SH-SY5Y (cell line): ENCODE measurements at regions not wholly inside any gene's neighbourhood (a gene's known extent, or its start where the extent isn't known, plus 50 kb on each side); places are given as distances from the start of the nearest gene placed in this dataset.

Experiments used
- GATA2 ChIP-seq: IDR thresholded peaks from 2 replicates; pipeline ENCODE4 v1.6.1; 2011; ENCODE audit warnings: mild to moderate bottlenecking, low read depth, low read length
- GATA3 ChIP-seq: IDR thresholded peaks from 2 replicates; pipeline ENCODE4 v1.6.1; 2011; ENCODE audit warnings: low read depth, mild to moderate bottlenecking, low read length, moderate library complexity

GRCh38 chr10:107733328-107734130, 569.0 kb upstream of the SORCS1 start:
- no peak for TF ChIP-seq GATA2

- no peak for TF ChIP-seq GATA2
- no peak for TF ChIP-seq GATA3
These were observed 567.5 kb upstream of the SORCS1 start for GRCh38 chr10:107732045-107732444.

- no peak for TF ChIP-seq GATA2
- no peak for TF ChIP-seq GATA3
These were observed 564.3 kb upstream of the SORCS1 start for GRCh38 chr10:107728807-107729206.

- TF ChIP-seq GATA3, result no peak
- TF ChIP-seq GATA2, result no peak
These were observed 563.3 kb upstream of the SORCS1 start for GRCh38 chr10:107727767-107728317.

- TF ChIP-seq GATA3, result no peak
- no peak for TF ChIP-seq GATA2
These were observed 554.4 kb upstream of the SORCS1 start for GRCh38 chr10:107718864-107719263.

GRCh38 chr10:107717046-107717445, 552.5 kb upstream of the SORCS1 start:
- TF ChIP-seq GATA2 (no peak), GATA3 (no peak)

GRCh38 chr10:107715565-107715964, 551.1 kb upstream of the SORCS1 start:
- TF ChIP-seq GATA2, result no peak
- no peak for TF ChIP-seq GATA3

GRCh38 chr10:107708981-107709380, 544.5 kb upstream of the SORCS1 start:
- TF ChIP-seq GATA3, result no peak

GRCh38 chr10:107706096-107706725, 541.7 kb upstream of the SORCS1 start:
- TF ChIP-seq GATA3 (no peak), GATA2 (no peak)

- TF ChIP-seq GATA3 (no peak), GATA2 (no peak)
These were observed 537.4 kb upstream of the SORCS1 start for GRCh38 chr10:107701943-107702342.

GRCh38 chr10:107692072-107692471, 527.6 kb upstream of the SORCS1 start:
- TF ChIP-seq GATA3 (no peak), GATA2 (no peak)

GRCh38 chr10:107689323-107689722, 524.8 kb upstream of the SORCS1 start:
- TF ChIP-seq GATA2 (no peak), GATA3 (no peak)

- TF ChIP-seq GATA3 (no peak), GATA2 (no peak)
These were observed 523.2 kb upstream of the SORCS1 start for GRCh38 chr10:107687701-107688100.

- TF ChIP-seq GATA3, result no peak
- TF ChIP-seq GATA2, result no peak
These were observed 521.6 kb upstream of the SORCS1 start for GRCh38 chr10:107686095-107686494.

GRCh38 chr10:107671960-107672359, 507.5 kb upstream of the SORCS1 start:
- TF ChIP-seq GATA3 (no peak), GATA2 (no peak)
